ENCODE measurements at regions not wholly inside any gene's neighbourhood (a gene's known extent, or its start where the extent isn't known, plus 50 kb on each side); places are given as distances from the start of the nearest gene placed in this dataset.

GRCh38 chr6:8525370-8525769, 90.0 kb upstream of the SLC35B3 start:
- no TSS peak for BruUV-seq (replicated peaks)

DNA sequence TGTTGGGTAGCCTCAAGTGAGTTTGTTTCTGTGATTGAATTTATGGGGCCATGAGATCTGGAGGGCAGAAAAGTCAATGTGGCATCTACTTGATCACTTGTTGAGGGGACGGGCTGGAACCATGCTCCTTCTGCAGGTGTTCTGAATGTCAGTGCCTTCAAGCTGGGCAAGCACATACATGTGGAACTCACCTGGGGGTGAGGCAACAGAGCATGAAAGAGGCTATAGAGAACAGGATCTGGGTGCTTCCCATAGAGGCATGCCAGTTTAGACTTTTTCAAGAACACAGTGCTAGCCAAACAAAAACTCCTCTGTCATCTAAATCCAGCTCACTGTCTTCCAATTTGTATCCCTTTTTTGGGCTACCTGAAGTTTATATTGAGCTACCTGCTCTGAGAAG, 77.8 kb upstream of the SLC35B3 start:
- BruUV-seq (replicated peaks), result no TSS peak
- no peak overlapping the region for H3K27ac Mint-ChIP-seq (ENCODE audit: unreplicated experiment)

More at GRCh38 chr6:8525370-8525769, 90.0 kb upstream of the SLC35B3 start:
- Mint-ChIP-seq H3K36me3 (ENCODE audit: insufficient read depth, unreplicated experiment) (no peaks in the 10 kb centered on the region), H3K4me1 (ENCODE audit: low read depth, unreplicated experiment) (no peaks in the 10 kb centered on the region), H3K4me3 (ENCODE audit: low read depth, unreplicated experiment) (no peak overlapping the region), H3K27ac (ENCODE audit: unreplicated experiment) (no peak overlapping the region), H3K27me3 (ENCODE audit: unreplicated experiment) (no peaks in the 10 kb centered on the region), H3K9me3 (ENCODE audit: low read depth, unreplicated experiment) (peaks cover 3% of the 10 kb centered on the region)
- TF ChIP-seq CTCF (IDR thresholded peaks at IDR 0.05; ENCODE audit: unreplicated experiment), result no peak
- CTCF ChIA-PET, result no interaction called here
- intact Hi-C loops (cut with micrococcal nuclease; ENCODE audit: unreplicated experiment), result no loop called here
- DNase-seq, result no peak

DNA sequence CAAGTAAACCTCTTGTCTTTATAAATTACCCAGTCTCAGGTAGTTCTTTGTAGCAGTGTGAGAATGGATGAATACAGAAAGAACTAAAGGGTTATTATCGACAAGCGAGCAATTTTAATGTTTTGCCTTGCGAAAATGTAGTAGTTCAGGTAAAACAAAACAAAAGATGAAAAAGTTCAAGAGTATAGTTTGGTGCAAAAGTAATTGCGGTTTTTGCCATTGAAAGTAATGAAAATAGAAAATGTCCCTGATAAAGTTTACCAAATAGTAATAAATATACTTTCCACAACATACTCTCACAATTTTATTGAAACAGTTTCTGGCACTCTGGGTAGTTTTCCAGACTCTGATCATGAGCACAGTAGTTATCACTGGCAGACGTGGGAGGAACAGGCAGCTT, 71.9 kb upstream of the SLC35B3 start:
- Mint-ChIP-seq H3K9me3 (ENCODE audit: low read depth, unreplicated experiment) (no peaks in the 10 kb centered on the region), H3K27ac (ENCODE audit: unreplicated experiment) (no peak overlapping the region), H3K36me3 (ENCODE audit: insufficient read depth, unreplicated experiment) (no peaks in the 10 kb centered on the region), H3K4me1 (ENCODE audit: low read depth, unreplicated experiment) (no peaks in the 10 kb centered on the region), H3K27me3 (ENCODE audit: unreplicated experiment) (no peaks in the 10 kb centered on the region), H3K4me3 (ENCODE audit: low read depth, unreplicated experiment) (no peak overlapping the region)
- DNase-seq, result no peak
- no TSS peak for BruUV-seq (replicated peaks)
- CTCF ChIA-PET, result no interaction called here
- TF ChIP-seq CTCF (IDR thresholded peaks at IDR 0.05; ENCODE audit: unreplicated experiment), result no peak
- intact Hi-C loops (cut with micrococcal nuclease; ENCODE audit: unreplicated experiment), result no loop called here

More for the DNA sequence above, 77.8 kb upstream of the SLC35B3 start:
- no peaks in the 10 kb centered on the region for H3K4me1 Mint-ChIP-seq (ENCODE audit: low read depth, unreplicated experiment)
- CTCF ChIA-PET, result no interaction called here
- no peaks in the 10 kb centered on the region for H3K9me3 Mint-ChIP-seq (ENCODE audit: low read depth, unreplicated experiment)
- no peaks in the 10 kb centered on the region for H3K27me3 Mint-ChIP-seq (ENCODE audit: unreplicated experiment)
- H3K36me3 Mint-ChIP-seq (ENCODE audit: insufficient read depth, unreplicated experiment), result no peaks in the 10 kb centered on the region
- H3K4me3 Mint-ChIP-seq (ENCODE audit: low read depth, unreplicated experiment), result no peak overlapping the region
- TF ChIP-seq CTCF (IDR thresholded peaks at IDR 0.05; ENCODE audit: unreplicated experiment), result no peak
- intact Hi-C loops (cut with micrococcal nuclease; ENCODE audit: unreplicated experiment), result no loop called here
- DNase-seq, result no peak

DNA sequence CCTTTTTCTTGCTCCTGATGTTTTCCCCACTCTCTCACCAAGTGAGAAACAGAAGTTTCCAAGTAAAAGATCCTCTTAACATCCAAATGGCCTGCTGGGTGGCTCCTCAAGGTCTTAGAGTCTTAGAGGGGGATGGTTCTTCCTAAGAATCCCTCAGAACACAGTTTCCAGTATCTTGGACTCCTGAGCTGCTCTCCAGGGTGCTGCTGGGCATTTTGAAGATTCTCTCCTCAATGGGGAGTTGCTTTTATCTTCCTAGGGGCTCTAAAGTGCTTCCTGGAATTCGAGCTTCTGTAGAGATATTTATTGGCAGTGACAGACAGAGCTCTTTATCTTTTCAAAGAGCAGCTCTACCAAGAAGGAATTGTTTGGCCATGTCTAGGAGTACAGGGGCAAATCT, 70.8 kb upstream of the SLC35B3 start:
- no peaks in the 10 kb centered on the region for H3K27me3 Mint-ChIP-seq (ENCODE audit: unreplicated experiment)
- H3K4me3 Mint-ChIP-seq (ENCODE audit: low read depth, unreplicated experiment), result no peak overlapping the region
- TF ChIP-seq CTCF (IDR thresholded peaks at IDR 0.05; ENCODE audit: unreplicated experiment), result no peak
- no TSS peak for BruUV-seq (replicated peaks)
- no peak overlapping the region for H3K27ac Mint-ChIP-seq (ENCODE audit: unreplicated experiment)
- no peaks in the 10 kb centered on the region for H3K36me3 Mint-ChIP-seq (ENCODE audit: insufficient read depth, unreplicated experiment)
- H3K4me1 Mint-ChIP-seq (ENCODE audit: low read depth, unreplicated experiment), result no peaks in the 10 kb centered on the region
- no peak for DNase-seq
- intact Hi-C loops (cut with micrococcal nuclease; ENCODE audit: unreplicated experiment), result no loop called here
- no peaks in the 10 kb centered on the region for H3K9me3 Mint-ChIP-seq (ENCODE audit: low read depth, unreplicated experiment)
- CTCF ChIA-PET, result no interaction called here

DNA sequence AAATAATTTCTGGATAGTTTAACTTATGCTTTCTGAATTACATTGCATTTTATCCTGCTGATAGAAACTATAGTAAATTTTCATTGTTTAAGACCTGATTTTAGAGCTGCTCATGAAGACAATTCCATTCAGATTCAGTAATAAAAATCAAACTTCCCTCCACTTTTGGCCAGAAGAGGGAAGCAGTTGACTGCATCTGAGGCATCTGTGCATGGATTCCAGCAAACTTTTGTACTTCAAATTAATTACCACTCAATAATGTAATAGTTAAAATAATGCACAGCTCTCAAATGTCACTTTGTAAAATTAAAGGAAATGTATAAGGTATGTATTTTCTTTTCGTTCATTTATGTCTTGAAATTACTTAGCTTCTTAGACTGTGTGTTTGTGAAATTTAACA, 64.2 kb upstream of the SLC35B3 start:
- H3K9me3 Mint-ChIP-seq (ENCODE audit: low read depth, unreplicated experiment), result no peaks in the 10 kb centered on the region

More for the DNA sequence above, 64.2 kb upstream of the SLC35B3 start:
- CTCF ChIA-PET, result no interaction called here
- no peak for TF ChIP-seq CTCF (IDR thresholded peaks at IDR 0.05; ENCODE audit: unreplicated experiment)
- no peak overlapping the region for H3K4me3 Mint-ChIP-seq (ENCODE audit: low read depth, unreplicated experiment)
- BruUV-seq (replicated peaks), result no TSS peak
- intact Hi-C loops (cut with micrococcal nuclease; ENCODE audit: unreplicated experiment), result no loop called here
- H3K27me3 Mint-ChIP-seq (ENCODE audit: unreplicated experiment), result no peaks in the 10 kb centered on the region
- DNase-seq, result no peak
- H3K4me1 Mint-ChIP-seq (ENCODE audit: low read depth, unreplicated experiment), result no peaks in the 10 kb centered on the region
- no peaks in the 10 kb centered on the region for H3K36me3 Mint-ChIP-seq (ENCODE audit: insufficient read depth, unreplicated experiment)
- H3K27ac Mint-ChIP-seq (ENCODE audit: unreplicated experiment), result no peak overlapping the region
